Cardiac muscle cell (in vitro differentiated cells and primary cell): ENCODE measurements at regions not wholly inside any gene's neighbourhood (a gene's known extent, or its start where the extent isn't known, plus 50 kb on each side); places are given as distances from the start of the nearest gene placed in this dataset.
"Not testable (repeated sequence)": the region's sequence is repeated elsewhere in the genome, so short reads cannot be mapped to it uniquely, and the experiment has no call there.

Experiments used
- DNase-seq, 2 donors: peaks; one replicate each; pipeline versions ENCODE4 v3.0.0 to v3.0.0-alpha.2; 2010 to 2017; ENCODE audit warnings: low read depth in 1 of 2, low spot score in 1 of 2
- H3K27ac ChIP-seq: fragments of 200-600 bp; sonication (generic); 2 replicates; pipeline ENCODE4 v1.5.1; 2016
- H3K27me3 ChIP-seq: fragments of 200-600 bp; sonication (generic); 2 replicates; pipeline ENCODE4 v1.6.0; 2016; ENCODE audit warnings: control low read depth
- H3K36me3 ChIP-seq: fragments of 200-600 bp; sonication (generic); 2 replicates; pipeline ENCODE4 v1.5.1; 2016; ENCODE audit warnings: control low read depth
- H3K4me1 ChIP-seq: fragments of 200-600 bp; sonication (generic); 2 replicates; pipeline ENCODE4 v1.8.1; 2017; ENCODE audit warnings: low read depth, mild to moderate bottlenecking, mixed run types
- H3K4me3 ChIP-seq: fragments of 200-600 bp; sonication (generic); 2 replicates; pipeline ENCODE4 v1.5.1; 2016; ENCODE audit warnings: mild to moderate bottlenecking
- H3K9me3 ChIP-seq: fragments of 200-600 bp; sonication (generic); 2 replicates; pipeline ENCODE4 v1.5.1; 2017; ENCODE audit warnings: low read depth, mild to moderate bottlenecking, control low read depth
- TF ChIP-seq, protein P1 (sequence below): IDR thresholded peaks from 2 replicates; pipeline ENCODE4 v1.5.1; 2012; ENCODE audit warnings: low read depth, mild to moderate bottlenecking, low read length

DNA sequence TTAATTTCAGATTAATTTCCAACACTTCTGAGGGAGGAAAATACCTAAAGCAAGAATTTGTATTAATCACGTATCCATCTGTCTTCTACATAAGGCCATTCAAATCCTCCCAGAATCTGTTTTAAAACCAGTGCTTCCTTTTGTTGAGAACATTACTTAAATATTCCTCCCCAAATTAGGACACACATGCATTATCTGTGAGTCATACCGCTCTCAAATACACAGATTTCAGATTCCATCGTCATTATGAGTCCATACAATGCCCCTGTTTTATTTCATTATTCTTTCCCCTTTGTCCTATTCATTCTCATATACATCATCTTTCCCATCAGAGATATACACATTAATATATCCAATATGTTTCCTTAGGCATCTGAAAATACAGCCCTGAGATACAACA, 57.3 kb upstream of the PRSS12 start:
- TF ChIP-seq, protein P1, sequence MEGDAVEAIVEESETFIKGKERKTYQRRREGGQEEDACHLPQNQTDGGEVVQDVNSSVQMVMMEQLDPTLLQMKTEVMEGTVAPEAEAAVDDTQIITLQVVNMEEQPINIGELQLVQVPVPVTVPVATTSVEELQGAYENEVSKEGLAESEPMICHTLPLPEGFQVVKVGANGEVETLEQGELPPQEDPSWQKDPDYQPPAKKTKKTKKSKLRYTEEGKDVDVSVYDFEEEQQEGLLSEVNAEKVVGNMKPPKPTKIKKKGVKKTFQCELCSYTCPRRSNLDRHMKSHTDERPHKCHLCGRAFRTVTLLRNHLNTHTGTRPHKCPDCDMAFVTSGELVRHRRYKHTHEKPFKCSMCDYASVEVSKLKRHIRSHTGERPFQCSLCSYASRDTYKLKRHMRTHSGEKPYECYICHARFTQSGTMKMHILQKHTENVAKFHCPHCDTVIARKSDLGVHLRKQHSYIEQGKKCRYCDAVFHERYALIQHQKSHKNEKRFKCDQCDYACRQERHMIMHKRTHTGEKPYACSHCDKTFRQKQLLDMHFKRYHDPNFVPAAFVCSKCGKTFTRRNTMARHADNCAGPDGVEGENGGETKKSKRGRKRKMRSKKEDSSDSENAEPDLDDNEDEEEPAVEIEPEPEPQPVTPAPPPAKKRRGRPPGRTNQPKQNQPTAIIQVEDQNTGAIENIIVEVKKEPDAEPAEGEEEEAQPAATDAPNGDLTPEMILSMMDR = no peak
- H3K36me3 ChIP-seq = no peaks in the 10 kb centered on the region

DNA sequence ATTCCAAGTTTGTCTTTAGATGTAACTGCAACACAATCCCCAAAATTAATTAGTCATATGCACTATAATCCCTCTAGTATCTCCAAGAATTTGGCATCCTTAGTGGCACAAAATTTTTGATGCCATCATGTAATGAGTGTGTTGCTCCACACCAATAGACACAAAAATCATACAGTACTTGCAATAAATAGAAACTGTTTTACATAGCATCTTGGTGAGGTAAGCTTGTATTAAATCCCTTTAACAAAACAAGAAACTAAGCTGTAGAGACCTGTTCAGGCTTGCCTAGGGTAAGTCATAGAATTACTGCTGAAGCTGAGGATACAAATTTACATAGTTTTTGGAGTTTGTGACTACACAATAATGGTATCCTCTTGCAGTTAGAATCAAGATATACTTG, 64.5 kb upstream of the PRSS12 start:
- H3K4me1 ChIP-seq = no peaks in the 10 kb centered on the region
- no peak for DNase-seq
- H3K4me3 ChIP-seq = no peak overlapping the region
- no peaks in the 10 kb centered on the region for H3K36me3 ChIP-seq
- H3K9me3 ChIP-seq = no peaks in the 10 kb centered on the region
- no peak overlapping the region for H3K27ac ChIP-seq
- no peaks in the 10 kb centered on the region for H3K27me3 ChIP-seq
- TF ChIP-seq, protein P1 = no peak

More for the DNA sequence above, 57.3 kb upstream of the PRSS12 start:
- Histone ChIP-seq H3K4me1 (no peaks in the 10 kb centered on the region), H3K9me3 (no peaks in the 10 kb centered on the region), H3K27ac (no peak overlapping the region), H3K27me3 (no peaks in the 10 kb centered on the region), H3K4me3 (no peak overlapping the region)
- DNase-seq = peak in 1 of 2 donors; percentile 65

DNA sequence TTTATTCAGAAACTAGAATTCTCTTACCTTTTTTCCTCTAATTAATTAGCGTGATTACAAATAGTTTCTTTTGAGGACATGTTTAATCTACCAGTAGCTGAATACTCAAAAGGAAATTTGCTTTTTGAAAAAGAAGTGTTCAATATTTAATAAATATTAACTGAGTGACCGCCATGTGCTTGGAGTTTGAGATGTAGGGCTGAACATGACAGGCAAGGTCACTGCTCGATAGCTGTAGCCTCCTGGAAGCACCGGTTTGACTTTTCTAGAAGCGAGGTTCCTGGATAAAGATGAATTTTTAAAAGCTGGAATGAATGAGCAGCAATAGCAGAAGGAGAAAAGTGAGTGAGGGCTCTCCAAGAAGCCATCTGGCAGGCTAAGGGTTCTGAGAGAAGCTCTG, 65.0 kb upstream of the PRSS12 start:
- H3K27ac ChIP-seq, H3K27me3 ChIP-seq, H3K4me3 ChIP-seq, H3K4me1 ChIP-seq, DNase-seq, H3K36me3 ChIP-seq, H3K9me3 ChIP-seq: not testable (repeated sequence)

- H3K9me3 ChIP-seq, H3K27ac ChIP-seq, H3K4me3 ChIP-seq, H3K27me3 ChIP-seq, H3K36me3 ChIP-seq, H3K4me1 ChIP-seq, DNase-seq: not testable (repeated sequence)
Observed at GRCh38 chr4:118418396-118418795, 65.6 kb upstream of the PRSS12 start.

DNA sequence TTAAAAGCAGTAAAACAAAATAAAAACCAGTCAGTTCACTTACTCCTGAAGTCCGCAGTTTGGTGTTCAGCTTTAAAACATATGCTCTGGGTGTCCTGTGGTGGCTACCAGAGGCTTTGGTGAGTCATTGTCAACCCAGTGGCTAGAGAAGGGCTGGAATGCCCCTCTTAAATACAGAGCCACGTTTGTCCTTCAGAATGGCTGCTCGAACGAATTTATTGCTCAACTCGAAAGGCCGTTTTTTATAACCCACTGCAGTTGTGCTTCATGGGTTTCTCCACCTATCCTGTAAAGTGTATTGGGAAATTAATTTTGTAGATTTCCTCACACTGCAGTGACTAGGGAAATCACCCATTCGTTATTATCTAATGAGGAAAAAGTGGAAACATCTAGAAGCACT, 66.8 kb upstream of the PRSS12 start:
- H3K27me3 ChIP-seq, H3K9me3 ChIP-seq, H3K27ac ChIP-seq, H3K4me1 ChIP-seq, DNase-seq, H3K4me3 ChIP-seq, H3K36me3 ChIP-seq: not testable (repeated sequence)

- DNase-seq = peak; percentile 24 to 32
- TF ChIP-seq, protein P1 = peak; percentile 40
- H3K4me1 ChIP-seq, H3K4me3 ChIP-seq, H3K27ac ChIP-seq, H3K9me3 ChIP-seq, H3K36me3 ChIP-seq, H3K27me3 ChIP-seq: not testable (repeated sequence)
Observed at GRCh38 chr4:118424062-118424461, 71.3 kb upstream of the PRSS12 start.

- not testable (repeated sequence) for H3K36me3 ChIP-seq, H3K9me3 ChIP-seq, H3K4me1 ChIP-seq, H3K27ac ChIP-seq, DNase-seq, H3K27me3 ChIP-seq, H3K4me3 ChIP-seq
Observed at GRCh38 chr4:118428881-118429280, 76.1 kb upstream of the PRSS12 start.

- not testable (repeated sequence) for H3K4me1 ChIP-seq, H3K9me3 ChIP-seq, H3K36me3 ChIP-seq, H3K27me3 ChIP-seq, H3K4me3 ChIP-seq, DNase-seq, H3K27ac ChIP-seq
Observed at GRCh38 chr4:118432359-118432758, 79.6 kb upstream of the PRSS12 start.

GRCh38 chr4:118433612-118434375, 81.0 kb upstream of the PRSS12 start:
- not testable (repeated sequence) for H3K4me3 ChIP-seq, H3K27ac ChIP-seq, DNase-seq, H3K27me3 ChIP-seq, H3K36me3 ChIP-seq, H3K4me1 ChIP-seq, H3K9me3 ChIP-seq

DNA sequence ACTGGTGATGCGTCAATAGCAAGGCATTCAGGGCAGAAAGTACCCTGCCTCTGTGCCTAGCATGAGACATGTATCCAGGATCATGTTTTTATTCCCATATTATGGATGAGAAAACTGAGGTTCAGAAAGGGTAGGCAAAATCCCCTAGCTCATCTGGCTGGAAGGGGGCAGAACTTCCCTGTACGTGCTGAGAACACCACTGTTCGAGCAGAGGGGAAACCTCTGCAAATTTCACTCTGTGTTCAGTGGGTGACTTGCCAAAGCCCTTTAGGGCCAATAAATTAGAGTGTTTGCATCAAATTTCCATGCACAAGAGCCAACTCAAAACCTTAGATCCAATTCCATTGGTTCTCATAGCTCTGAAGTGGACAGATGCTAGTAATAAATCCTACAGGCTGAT, 82.6 kb upstream of the PRSS12 start:
- H3K4me1 ChIP-seq, H3K27me3 ChIP-seq, H3K27ac ChIP-seq, H3K9me3 ChIP-seq, H3K4me3 ChIP-seq, DNase-seq, H3K36me3 ChIP-seq: not testable (repeated sequence)

DNA sequence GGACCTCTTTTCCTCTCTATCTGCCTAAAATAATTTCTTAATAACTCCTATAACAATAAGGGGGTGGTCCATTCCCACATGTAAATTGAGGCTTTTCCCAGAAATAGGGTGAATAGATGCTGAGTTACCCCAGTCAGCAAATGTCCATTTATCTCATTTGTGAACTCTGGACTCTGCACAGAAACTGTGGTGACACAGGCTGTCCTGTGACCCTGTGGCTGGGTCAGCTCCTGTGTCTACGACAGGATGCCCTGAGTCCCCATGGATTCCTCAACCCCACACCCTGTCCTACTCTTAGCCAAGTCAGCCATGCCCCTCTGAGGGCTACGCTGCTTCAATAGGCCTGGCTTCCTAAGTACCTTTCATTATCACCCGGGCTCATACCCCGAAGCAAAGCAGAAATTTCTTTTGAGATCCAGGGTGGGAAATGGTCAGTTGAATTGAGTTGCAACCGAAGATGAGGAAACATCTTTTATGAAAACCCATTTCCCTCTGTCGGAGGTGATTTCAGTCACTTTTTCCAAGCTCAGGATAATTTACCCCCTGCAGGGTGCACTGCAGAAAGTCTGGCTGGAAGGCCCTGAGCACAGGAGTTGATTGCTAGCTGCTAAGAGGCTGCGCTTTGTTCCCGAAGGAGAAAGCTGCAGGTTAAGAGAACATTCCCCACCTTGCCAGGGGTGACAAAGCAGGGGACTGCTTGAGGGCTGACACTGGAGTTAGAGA, 89.5 kb upstream of the PRSS12 start:
- not testable (repeated sequence) for DNase-seq, H3K4me3 ChIP-seq

More for the DNA sequence above, 89.5 kb upstream of the PRSS12 start:
- not testable (repeated sequence) for H3K4me1 ChIP-seq, H3K27me3 ChIP-seq, H3K9me3 ChIP-seq, H3K27ac ChIP-seq, H3K36me3 ChIP-seq
